HG03565 (cell line): ENCODE measurements at regions not wholly inside any gene's neighbourhood (a gene's known extent, or its start where the extent isn't known, plus 50 kb on each side); places are given as distances from the start of the nearest gene placed in this dataset.
"Not testable (repeated sequence)": the region's sequence is repeated elsewhere in the genome, so short reads cannot be mapped to it uniquely, and the experiment has no call there.

Source experiments
- ATAC-seq: cut with Tn5 transposase; IDR thresholded peaks from one replicate; pipeline ENCODE4 v1.9.1; 2021; ENCODE audit warnings: mild to moderate bottlenecking, moderate library complexity; ENCODE audit not compliant: unreplicated experiment

DNA sequence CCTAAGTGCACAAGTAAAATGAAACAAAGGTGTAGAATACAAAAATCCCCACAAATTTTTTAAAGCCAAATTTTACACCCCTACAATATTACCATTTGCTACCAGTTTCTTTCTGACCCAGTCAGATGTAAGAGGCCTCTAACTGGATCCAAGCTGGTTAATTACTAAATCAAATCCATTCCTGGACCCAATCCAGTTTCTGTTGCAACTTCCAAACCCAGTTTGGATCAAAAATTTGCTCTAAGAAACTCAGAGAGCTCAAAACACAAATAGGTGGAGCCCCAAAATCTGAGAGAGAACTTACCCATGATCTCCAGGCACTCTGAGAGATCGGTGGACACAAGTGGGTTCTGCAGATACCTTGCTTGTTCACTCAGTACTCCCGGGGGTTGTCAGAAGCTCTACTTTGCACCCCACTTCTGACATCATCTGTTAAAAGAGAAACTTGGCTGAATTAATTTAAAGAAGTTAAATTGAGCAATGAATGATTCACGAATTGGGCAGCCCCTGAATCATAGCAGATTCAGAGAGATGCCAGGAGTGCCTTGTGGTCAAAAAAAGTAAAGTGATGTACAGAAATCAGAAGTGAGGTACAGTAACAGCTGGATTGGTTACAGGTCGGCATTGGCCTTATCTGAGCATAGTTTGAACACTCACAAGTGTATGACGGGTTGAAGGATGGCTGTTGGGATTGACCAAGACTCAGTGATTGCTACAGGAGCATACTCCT is 448.0 kb downstream of the KCNT2 start:
- no peak for ATAC-seq

DNA sequence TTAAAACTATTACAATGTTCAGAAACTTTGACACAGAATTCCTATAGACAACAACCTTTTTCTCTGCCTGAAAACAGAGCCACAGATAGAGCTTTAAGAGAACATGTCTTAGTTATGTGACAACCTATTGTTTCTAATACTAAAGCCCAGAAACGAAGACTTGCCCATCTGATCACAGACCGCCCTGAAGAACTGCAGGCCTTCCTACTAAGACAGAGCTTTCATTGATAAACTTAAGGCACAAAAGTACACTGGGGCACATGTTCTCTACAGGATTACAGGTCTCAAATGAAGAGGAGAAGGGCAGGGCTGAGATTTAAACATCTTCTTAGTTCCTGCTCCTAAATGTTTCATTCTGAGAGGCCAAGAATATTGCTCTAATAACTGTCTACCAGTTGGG is 452.7 kb downstream of the KCNT2 start:
- no peak for ATAC-seq

DNA sequence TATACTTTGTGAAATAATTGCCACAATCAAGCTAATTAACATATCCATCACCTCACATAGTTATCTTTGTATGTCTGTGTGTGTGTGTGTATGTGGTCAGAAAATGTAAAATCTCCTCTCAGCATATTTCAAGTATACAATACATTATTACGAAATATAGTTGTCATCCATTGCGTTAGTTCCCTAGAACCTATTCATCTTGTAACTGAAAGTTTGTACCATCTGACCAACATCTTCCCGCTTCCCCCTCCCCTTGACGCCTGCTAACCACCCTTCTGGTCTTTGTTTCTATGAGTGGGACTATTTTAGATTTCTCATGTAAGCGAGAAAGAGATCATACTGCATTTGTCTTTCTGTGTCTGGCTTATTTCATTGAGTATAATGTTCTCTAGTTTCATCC is 455.3 kb downstream of the KCNT2 start:
- peak; percentile 78 for ATAC-seq

DNA sequence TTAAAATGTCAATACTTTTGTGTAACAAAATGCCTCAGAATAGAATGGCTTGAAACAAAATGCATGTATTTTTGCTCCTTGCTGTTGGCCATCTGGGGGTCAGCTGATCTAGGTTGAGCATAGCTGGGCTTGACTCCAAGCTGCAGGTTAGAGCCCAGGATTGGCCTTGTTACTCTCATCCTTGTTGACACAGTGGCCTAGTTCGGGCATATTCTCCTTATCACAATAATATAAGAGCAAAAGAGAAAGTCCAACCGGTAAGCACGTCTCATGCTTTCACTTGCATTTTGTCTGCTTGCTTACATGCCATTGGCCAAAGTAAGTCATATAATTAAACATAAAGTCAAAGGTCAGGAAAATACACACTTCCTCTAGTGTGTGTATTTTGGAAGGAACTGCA is 456.2 kb downstream of the KCNT2 start:
- no peak for ATAC-seq

DNA sequence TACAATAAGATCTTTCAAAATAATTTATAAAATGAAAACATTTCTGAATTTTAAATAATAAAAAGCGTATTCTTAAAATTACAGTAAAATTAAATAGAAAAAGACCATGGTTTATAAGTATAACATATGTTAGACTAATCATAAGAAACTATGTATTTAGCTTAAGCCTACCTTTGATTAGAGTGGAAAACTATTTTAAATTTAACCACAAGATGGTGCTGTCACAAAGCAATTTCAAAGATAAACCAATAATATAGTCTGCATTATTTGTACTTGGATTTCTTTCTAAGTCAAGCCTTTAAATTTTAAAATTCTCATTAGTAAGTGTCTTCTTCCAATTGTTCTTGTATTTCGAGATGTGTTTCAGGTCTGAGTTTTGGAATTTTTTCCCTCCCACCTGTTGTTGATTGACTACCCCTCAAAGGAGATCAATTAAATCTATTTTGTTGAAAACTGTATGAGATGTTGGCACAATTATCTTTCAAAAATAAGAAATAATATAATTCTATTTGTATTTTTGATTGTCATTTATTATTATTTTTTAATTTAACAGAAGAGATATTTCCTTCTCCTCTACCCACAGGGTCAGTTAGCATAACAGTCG is 459.8 kb downstream of the KCNT2 start:
- peak; percentile 41 for ATAC-seq

DNA sequence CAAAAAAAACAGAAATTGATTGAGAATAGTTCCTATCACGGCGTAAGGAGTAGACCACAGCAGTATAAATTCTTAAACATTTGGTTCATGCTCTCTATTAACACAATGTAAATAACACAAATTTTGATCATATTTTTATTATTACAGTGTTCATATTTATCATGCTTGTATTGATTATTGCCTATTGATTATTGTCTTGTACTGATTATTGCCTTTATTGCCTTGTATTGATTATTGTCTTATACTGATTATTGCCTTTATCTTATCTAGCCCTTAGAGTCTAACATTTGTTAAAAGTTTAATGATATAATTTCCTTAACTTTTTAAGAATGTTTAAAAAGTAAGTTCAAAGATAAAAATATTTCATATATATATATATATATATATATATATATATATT is 460.7 kb downstream of the KCNT2 start:
- no peak for ATAC-seq

DNA sequence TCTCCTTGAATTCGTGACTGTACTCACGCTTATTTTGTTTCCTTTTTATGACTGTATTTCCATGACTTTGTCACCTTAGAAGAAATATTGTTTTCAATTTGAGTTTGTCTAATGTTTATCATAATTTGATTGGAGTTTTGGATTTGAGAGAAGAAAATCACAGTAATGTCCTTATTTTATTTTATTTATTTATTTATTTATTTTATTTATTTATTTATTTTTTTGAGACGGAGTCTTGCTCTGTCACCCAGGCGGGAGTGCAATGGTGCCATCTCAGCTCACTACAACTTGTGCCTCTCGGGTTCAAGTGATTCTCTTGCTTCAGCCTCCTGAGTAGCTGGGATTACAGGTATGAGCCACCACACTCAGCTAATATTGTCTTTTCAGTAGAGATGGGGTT is 463.1 kb downstream of the KCNT2 start:
- not testable (repeated sequence) for ATAC-seq

DNA sequence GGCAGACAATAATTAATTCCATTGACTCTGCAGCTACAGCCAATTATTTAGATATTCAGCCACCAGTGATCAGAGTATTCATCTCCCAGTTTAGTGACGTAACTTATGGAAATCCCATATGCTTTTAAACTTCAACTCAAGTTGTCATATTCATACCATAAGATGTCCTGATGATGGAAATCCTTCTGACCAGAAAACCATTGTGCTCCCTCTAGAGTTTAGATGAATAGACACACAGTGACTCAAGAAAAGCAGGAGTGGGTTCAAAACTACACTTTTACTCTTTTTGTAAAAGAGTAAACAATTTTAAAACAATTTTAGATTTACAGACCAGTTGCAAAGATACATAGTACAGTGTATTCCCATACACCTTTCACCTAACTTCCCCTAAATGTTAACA is 463.7 kb downstream of the KCNT2 start:
- ATAC-seq, result no peak

DNA sequence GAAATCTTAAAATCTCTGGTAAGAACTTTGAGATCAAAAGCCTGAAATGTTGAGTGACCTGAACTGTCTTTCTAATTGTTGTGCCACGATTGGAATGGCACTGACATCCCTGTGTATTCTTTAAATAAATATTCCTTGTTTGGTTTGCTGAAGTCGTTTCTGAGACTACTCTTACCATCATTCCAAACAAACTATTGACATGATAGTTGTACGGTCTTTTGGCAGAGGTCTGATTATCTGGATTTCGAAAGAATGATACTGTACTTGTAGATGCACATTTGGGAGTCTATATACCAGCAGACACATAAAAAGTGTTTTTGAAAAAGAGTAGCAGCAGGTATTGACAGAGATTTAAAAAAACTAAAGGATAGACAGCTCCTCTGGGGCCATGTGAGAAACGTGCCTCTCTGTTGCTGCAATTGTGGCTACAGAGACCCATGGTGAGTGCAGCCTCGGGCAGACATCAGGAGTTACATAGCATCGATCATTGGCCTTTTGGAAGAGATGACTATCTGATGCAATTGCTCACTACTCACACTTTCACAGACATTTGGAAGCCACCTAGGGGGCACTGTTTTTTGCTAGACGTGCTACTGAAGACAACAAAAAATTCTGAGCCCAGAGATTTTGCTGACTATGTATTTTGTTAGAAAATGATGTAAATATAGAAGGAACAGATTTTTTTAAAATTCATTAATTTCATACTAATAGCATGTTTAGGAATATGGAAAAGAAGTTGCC is 464.5 kb downstream of the KCNT2 start:
- no peak for ATAC-seq

DNA sequence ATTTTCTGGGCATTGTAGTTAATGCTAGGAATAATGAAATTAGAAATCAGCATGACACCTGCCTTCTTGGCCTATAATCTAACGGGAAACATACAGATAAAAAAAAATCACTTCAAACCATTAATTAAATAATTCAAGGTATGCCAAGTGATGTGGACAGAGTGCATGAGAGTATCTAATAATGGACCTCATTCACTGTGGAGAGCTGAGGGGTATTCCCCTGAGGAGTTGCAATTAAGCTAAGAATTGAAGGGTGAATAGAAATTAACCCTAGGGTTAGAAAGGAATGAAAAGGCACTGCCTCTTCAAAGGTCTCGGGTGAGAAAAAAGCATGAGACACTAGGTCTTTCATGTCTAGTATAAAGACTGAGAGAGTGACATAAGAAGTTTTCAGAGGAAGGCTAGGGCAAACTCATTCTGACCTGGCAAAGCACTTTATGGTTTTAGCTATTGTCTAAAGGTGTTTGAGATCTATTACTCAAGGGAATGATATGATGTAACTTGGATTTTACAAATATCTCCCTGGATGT is 466.1 kb downstream of the KCNT2 start:
- no peak for ATAC-seq

DNA sequence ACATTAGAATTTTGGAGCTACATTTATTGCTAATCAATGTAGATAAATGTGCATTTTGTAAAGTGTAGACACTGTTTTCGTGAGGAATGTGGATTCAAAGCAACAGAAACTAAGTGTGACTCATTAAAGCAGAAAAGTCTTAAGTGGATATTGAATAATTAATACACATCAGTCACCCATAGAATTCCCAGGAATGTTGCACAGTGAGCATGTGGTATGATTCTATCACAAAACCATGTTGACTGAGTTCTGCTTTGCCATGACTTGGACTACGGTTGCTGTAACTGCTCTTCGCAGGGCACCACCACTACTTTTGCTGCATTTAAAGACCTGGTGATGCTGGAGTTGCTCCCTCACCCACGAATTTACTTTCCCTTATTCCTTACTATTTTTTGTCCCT is 471.8 kb downstream of the KCNT2 start:
- no peak for ATAC-seq

DNA sequence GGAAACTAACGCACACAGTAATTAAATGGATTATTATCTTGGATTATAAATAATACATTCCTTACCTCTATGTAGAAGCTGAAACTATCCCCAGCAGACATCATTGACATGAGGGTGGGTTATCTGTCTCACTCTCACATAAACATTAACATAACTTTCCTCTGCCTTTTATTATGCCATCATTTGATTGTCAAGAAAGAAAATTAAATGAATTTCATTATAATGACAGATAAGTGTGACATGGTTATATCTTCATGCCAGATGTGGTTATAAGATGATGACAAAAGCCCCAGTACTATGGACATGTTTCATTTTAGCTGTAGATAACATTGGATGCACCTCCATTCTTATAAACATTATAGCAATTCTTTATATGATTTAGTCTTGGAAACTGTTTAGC is 476.5 kb downstream of the KCNT2 start:
- no peak for ATAC-seq

DNA sequence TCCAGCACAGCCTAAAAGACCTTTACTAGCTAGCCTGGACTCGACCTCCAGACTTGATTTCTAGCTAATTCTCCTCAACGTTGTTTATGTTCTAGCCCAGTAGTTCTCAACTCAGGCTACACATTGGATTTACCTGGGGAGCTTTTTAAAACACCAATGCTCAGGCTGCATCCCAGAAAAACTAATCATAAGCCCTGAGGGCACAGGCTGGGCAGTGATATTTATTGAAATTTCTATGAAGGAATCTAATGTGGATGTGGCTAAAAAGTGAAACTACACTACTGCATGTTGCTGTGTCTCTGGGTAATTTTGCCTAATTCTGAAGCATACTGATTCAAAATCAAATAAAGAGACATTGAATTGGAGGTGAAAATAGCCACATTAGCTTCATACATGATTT is 479.4 kb downstream of the KCNT2 start:
- no peak for ATAC-seq

DNA sequence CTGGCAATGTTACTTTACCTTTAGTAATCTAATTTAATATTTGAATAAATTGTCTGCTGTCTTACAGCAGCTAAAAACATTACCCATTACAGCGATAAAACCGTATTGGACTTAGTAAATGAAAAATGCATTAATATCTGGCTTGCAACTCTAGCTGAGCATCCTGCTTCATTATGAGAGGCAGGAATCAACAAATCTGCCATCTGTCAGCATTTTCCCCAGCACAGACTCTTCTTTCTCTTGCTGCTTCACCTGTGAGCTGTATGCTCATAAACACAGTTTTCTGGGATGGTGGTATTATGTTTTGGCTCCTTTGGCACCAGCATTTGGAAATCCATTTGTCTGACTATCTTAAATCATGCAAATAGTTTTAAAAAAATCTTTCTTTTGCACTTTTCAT is 487.1 kb downstream of the KCNT2 start:
- no peak for ATAC-seq

DNA sequence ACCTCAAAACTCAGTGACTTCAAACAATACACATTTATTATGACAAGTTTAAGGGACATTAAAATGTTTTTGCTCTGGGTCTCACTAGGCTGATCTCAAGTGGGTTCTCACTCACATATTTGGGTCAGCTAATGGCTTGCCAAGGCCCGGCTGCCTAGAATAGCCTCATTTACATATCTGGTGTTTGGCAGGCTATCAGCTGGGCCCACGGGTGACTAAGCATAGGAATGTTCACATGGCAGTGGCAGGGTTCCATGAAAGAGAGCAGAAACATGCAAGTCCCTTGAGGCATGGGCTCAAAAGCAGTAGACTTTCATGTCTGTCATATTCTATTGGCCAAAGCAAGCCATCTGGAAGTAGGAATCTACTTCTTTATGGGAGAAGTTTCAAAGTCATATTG is 492.6 kb downstream of the KCNT2 start:
- ATAC-seq, result no peak

DNA sequence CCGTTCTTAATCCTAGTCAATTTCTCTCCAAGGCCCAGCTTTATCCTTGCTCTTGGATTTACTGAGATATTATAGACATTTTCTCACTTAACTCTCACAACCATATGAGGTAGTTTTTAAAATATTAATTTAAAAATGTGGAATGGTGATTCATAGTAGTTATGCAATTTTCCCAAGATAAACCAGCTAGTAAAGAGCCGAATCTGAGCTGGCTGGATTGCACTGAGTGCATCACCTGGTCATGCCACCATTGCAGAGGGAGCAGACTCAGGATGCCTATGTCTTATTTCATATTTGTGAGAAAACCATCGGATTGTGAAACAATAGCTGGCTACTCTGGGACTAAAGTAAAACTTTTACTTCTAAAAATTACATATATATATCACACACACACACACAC is 494.0 kb downstream of the KCNT2 start:
- no peak for ATAC-seq

DNA sequence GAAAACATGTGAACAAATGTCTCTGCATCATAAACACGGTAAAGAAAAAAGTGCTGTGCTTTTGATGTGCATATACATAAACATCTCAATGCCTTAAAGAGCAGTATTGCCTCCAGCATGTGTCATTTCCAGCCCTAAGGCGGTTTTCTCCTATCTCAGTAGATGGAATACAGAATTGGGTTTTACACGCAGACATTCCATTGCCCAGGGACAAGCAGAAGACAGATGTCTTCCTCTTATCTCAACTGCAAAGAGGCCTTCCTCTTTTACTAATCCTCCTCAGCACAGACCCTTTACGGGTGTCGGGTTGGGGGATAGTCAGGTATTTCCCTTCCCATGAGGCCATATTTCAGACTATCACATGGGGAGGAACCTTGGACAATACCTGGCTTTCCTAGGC is 499.2 kb downstream of the KCNT2 start:
- ATAC-seq, result not testable (repeated sequence)

DNA sequence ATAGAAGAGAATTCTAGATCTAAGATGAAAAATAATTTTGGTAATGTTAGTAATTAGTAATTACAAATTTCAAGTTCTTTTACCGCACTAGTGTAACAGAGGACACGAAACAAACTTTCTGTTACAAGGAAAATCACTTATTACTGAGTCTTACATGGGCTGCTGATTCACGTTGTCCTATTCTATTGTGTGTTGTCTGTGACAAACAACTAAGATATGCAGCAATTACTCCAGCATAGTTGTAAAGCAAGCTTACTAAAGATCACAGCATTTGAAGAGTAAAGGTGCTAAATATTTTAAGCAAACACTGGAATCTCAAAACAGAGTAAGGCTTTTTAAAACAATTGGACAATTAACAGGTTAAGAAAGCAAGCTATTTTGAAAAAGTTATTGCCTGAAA is 502.3 kb downstream of the KCNT2 start:
- no peak for ATAC-seq

DNA sequence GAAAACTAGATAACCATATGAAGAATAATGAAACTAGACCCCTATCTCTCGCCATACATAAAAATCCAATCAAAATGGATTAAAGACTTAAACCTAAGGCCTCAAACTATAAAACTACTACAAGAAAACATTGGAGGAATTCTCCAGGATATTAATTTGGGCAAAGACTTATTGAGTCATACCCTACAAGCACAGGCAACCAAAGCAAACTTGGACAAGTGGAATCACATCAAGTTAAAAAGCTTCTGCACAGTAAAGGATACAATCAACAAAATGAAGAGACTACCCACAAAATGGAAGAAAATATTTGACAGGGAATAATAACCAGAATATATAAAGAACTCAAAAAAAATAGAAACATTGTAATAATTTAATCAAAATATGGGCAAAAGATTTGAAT is 505.4 kb downstream of the KCNT2 start:
- ATAC-seq, result no peak

DNA sequence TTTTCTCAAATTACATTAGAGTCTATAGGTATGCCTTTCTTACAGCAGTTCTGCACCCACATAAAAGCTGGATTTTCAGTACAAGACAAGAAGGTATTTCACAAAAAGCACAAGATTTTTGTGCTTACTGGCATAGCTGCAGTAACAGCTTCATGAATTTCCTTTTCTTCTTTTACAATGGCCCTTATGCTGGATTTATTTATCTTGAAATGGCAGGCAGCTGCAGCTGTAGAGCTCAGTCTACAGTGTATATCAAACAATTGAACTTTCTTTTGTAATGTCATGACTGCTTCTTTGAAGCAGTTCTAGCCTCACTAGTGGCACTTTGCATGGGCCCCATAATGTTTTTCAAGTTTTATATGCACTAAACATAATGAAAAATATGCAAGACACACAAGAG is 510.2 kb downstream of the KCNT2 start:
- no peak for ATAC-seq

DNA sequence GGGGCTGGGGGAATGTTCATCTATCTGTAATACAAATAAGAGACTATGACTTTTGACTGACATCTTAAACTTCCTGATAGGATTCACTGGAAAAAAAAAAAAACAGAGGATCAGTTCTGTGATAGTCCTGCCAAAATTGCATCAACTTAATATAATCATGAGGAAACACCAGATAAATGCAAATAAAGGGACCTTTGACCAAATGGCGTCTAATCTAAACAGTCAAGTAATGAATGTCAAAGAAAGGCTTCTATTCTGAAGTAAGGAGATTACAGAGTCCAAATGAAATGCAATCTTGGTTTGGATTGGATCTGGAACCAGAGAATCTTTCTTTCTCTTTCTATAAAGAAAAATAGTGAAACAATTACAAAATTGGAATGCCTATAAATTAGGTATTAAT is 513.4 kb downstream of the KCNT2 start:
- no peak for ATAC-seq
